HG02623 (cell line): ENCODE measurements at regions not wholly inside any gene's neighbourhood (a gene's known extent, or its start where the extent isn't known, plus 50 kb on each side); places are given as distances from the start of the nearest gene placed in this dataset.

Experiments used
- ATAC-seq: cut with Tn5 transposase; IDR thresholded peaks from one replicate; pipeline ENCODE4 v1.9.1; 2021; ENCODE audit warnings: moderate library complexity; ENCODE audit not compliant: unreplicated experiment

DNA sequence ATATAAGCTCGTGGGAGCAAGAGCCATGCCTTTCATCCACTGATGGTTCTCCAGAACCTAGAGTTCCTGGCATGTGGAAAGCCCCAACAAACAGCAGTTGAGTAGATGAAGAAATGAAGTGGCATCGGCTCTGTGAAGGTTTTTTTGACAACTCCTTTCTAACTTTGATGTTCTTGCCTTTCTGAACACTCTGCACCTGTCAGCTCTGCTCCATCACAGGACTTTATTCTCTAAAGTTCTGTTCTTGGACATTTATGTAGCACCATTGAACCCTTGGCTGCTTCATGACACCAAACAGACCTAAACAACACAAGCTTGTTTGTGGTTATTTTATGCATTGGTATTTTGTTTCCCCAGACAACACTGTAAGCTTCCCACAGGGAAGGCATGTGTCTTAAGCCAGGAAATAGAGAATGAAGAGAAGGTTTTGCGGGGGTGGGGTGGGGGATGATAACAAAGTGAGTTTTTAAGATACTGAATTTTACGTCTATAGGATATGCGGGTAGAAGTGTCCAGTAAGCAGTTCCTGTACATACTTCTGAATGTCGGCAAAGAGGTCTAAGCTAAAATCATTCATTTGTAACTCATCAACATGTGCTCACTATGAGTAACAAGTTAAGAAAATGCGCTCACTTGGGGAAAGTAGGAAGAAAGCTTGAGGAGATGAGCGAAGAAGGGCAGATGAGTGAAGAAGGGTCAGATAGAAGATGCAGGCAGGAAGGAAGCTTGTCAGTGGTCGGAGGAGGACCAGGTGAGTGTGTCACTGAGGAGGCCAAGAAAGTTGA, 146.0 kb upstream of the PLEKHG7 start:
- ATAC-seq: no peak

DNA sequence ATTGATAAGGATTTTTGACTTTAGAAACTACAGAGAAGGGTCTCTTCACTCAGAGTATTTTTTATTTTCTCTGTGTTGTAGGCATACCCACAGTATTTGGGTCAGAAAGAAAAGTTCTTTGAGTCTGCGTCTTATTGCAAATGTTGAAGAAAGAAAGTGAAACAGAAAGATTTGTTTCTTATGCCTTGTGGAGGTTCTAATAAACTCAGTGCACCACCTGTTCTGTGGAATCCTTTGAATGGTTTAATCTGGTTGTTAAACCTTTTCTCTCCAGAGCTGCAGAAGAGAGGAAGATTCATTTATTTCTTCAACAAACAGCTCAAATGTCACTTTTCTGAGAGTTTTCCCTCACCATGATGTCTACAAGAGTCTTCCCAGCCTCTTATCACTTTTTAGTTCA, 146.6 kb upstream of the PLEKHG7 start:
- peak; percentile 31 for ATAC-seq

DNA sequence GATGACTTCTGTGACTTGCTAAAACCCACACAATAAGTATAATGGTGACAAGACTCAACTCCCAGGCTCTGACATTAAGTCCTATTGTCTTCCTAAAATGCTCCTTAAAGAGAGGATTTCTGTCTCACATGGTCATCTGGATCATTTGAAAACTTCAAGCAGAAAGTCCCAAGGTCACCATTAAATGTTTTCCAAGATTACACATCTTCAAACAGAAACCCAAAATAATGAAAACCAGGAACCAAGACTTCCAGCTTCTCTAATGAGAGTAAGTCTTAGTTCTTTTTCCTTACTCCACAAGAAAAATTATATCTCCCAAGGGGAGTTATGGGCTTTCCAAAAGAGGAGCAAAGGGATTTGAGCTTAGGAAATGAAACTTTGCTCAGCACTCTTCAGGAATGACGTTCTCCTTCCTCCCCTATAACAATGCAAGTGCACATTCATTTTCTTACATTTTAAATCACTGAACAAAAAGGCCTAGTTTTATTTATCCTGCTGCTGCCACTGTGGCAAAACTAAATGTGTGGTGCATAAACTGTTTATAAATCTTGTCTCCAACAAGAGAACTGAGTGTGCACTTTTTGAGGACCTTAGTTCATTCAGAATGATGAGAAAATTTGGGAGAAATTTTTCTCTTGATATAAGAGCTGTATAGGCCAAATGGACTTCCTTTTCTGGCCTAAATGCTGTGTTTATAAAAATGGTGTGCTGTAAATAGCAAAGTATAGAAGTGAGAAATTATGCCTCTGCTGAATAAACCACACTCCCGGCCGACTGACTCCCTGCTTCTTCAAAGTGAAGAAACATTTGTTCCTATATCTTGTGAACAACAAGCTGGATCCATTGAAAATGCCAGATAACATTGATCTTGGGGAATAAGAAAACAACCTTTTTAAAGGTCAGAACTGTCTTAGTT, 148.4 kb upstream of the PLEKHG7 start:
- ATAC-seq: no peak

DNA sequence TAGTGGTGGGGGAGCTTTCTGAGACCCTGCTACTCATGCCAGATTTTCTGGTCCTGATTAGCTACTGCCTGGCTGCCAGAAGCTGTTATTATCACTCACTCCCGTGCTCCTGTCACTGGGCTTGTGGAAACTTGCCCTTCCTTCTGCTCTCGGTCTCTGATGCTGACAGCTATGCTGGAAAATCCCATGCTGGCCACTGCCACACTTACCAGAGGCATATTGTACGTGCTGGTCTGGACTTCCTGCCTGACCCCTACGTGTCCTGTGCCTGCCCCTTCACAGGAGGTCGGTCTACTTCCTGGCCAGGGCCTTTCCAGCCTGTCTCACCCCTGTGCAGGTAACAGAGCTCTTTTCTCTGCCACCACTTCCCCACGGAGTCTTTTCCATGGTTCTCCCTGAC, 149.4 kb upstream of the PLEKHG7 start:
- no peak for ATAC-seq

DNA sequence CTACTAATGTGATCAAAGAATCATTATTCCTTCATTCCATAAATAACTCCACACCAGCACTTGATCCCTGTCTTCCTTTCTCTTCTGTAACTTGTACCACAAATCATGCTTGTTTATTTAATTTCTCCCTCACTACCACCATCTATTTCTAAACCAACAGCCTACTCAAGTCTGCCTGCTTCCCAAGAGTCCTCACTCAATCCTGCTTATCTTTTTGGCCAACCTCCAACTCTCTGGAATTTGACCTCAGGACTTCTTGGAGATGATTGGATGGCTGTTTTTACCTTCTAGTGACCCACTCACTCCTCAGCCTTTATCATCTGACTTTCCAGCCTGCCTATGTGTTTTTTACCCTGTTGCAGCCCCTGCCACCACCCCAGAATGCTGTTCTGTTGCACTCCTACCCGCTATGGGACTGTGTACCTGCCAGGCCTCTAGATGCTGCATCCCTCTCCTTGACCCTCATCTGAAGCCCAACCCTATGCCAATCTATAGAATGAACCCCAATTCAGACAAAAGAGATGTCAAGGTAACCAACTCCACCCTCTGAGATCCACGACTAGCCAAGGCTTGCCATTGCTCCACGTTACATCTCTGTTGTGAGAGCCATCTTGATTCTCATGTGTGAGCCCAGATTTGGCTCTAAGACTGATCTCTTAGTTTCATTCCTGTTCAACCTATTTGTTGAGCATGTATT, 150.2 kb upstream of the PLEKHG7 start:
- no peak for ATAC-seq

DNA sequence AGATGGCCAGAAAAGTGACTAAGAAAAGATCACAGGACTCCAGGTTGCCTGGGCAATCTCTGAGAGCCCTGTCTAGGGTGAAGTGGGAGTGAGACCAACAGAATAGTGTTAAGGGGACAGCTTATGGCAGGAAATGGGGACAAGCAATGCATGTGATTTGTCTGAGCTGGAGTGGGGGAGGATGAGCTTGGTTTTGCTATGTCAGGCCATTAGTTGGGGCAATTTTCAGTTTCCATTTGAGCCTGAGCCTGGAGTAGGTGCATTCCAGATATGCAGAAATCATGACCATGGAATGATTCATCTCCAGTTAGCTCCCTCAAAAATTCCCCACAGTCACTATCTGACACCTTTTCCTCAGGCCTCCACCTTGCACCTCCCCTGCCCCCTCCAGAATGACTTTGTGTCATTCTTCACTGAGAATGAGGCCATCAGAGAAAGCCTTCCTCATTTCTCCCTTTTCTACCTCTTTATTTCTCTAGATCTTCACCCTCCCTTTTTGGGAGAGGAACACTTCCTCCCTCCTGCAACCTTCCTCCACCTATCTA, 150.9 kb upstream of the PLEKHG7 start:
- peak; percentile 54 for ATAC-seq

DNA sequence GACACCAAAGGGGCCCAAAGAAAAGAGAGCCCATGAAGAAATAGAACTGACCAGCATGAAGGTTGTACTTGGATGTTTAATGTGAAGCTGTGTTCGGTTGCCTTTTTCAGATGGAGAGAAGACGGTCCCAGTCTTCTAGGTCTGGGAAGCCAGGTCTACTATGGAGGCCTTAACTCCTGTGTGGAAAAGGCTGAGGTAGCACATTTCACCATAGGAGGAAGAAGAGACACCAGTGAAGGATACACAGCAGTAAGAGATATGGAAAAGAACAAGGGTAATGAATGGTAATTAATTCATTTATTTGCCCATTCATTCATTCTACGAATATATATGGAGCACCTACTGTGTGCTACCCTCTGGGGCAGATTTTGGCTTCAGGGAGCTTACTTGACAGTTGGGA, 151.6 kb upstream of the PLEKHG7 start:
- ATAC-seq: no peak

DNA sequence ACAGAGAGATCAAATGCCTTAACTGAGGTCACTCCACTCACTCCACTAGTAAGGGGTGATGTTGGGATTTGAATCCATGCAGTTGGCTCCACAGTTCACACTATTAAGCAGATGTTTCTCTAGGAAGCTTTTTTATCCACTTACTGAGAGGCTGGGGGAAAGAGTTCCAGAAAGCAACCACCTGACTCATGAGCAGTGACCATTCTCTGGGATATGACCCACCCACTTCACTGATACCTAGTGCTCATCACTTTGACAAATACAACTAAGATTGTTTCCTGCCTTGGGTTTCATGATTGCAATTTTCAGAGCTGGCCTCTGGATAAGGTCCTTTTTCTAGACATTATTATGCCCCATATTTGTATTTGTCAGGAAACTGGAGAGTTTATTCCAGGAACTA, 152.1 kb upstream of the PLEKHG7 start:
- no peak for ATAC-seq

DNA sequence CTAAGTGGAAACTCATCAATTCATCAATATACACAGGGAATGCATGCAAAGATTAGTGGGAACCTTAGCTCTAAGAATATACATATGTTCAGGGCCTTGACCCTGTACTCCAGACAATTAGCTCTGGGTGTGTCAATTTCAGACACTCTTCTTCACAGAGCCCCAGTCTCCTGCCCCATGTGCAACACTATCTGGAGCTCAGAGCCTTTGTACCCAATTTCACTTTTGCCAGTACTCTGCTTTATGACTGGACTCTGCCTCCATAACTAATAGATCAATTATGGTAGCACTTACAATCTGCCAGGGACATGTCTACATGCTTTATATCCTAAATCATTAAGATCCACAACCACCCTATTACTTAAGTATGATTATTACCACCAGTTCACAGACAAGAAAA, 152.5 kb upstream of the PLEKHG7 start:
- no peak for ATAC-seq

DNA sequence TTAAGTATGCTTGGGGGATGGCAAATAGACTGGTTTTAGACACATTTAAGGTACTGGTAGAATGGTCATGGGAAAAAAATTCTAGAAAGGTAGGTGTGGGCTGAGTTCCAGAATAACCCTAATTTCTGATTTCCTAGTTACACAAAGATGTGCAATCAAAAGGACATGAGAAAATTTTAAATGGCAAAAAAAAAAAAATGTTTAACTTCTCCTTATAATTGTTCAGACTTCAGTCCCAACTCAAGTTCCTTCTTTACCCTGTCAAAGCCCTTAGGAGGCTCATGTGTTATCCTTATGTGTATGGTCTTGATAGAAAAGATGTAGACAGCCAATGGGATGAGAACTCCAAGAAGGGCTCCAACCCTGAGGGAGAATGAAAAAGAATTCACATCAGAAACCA, 153.3 kb upstream of the PLEKHG7 start:
- no peak for ATAC-seq

DNA sequence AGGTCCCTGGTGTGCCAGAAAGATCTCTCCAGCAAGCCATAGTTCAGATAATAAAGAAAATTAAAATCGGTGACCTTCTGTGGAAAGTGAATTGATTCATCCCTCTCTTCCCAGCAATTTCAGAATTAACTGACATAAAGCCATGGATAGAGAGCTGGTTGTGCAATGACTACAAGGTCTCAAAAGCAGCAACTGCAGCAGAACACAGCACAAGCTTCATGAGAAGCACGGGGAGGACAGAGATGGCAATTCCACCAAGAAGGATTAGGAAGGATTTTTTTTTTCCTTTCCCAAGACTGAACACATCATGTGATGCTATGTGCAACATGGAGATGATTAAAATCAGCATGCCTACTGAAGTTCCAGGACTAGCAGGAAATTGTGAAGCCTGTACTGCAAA, 154.9 kb upstream of the PLEKHG7 start:
- no peak for ATAC-seq

DNA sequence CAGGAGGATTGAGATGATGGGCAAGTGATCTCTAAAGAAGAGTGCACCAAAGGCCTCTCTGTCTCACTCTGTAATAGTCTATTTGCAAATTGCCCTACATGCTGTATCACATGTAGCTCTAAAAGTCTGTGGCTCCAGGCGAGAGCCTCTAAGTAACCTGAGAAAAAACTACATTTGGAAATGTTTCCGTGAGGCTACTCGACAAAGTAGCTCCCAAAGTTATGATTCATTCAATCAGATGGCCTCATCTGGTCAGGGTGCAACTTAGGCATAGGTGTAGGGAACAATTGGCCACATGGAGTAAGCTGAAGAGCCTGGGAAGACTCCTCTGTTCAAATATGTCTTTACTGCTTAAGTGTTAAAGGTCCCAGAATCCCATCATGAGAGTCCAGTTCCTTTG, 155.4 kb upstream of the PLEKHG7 start:
- no peak for ATAC-seq

DNA sequence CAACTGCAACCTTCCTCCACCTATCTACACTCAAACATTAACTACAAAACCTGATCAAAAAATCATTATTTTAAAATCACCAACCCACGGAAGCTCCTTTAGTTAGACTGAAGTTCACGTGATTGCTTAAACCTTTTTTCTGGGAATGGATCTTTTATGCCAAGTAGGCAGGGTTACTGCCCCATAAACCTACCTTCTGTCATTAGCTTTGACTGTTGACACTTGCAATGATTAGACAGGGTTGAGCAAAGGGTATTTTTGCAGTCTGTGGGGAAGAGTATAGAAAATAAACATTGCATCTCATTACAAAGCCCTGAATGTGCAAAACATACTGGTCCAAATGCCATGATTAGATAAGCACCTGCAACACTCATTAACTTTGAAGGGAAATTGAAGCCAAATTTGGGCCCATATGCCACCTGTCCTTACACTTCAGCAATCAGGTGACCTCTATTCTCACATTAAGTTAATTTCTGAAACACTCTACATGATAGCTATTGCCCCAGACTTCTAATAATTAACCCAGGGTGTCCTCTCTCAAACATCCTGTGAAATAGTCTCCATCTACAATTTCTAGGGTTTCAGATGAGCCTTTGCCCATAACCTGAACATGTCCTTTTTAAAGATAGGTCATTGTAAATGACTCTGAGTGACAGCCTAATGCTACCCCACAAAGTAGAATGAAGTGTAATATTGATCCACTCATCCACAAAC, 156.0 kb upstream of the PLEKHG7 start:
- ATAC-seq: peak; percentile 59

DNA sequence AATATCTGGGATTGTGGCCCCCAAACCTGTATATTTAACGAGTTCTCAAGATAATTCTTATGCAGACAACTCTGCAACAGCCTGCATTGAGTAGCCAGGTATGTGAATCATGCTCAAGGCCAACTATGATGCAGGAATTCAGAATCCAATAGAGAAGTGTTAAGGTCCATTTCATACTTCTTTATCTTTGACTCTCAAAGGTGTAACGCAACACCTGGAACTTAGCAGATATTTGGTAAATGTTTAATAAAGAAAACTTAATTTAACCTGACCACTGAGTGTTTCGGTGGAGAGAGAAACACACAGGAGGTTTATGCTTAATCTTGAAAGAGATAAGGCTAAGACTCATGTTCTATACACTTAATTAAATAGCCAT, 156.5 kb upstream of the PLEKHG7 start:
- no peak for ATAC-seq

DNA sequence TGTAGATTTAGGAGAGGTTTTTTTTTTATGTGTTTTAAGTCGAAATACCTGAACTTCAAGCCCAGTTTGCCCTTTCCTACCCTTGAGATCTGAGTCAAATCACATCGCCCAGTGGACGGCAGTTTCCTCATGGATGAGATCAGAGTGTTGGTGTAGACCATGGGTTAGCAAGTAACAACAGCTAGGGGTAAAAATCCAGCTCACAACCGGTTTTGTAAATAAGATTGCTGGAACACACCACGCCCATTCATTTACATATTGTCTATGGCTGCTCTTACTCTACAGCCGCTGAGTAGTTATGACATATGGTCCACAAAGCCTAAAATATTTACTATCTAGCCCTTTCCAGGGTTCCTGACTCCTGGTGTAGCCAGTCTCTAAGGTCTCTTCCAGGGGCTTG, 158.5 kb upstream of the PLEKHG7 start:
- no peak for ATAC-seq

DNA sequence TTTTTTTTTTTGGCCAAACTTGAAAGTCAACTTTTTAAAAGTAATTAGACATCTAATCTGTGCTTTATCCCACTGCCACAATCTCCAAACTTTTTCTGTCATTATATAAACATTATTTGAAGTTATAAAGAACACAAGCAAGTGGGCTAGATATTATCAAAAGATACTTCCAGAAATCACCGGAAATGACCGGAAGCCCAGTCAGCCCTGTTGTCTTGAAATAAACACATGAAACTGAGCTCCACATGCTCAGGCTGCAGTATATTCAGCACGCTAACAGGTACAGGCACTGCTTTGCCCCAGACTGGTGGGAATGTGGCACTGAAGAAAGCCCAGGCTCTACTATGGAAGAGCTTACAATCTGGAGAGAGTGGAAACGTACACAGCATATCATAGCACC, 158.9 kb upstream of the PLEKHG7 start:
- ATAC-seq: no peak

DNA sequence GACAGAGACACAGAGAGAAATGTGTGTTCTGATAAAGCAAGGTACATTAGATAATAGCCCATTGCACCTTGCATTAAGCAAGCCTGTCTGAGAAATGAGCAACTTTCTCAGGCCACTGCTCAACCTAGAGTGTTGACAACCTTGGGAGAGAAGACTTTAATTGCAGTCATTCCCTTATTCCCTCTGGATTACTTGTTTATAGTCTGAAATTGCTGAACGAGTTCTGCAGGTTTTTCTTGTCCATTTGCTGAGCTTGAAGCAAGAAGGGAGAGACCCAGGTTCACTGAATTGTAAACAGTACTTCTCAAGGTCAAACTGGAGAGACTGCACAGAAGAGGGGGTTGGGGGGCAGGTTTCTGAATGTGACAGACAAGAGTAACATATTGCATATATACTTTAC, 159.4 kb upstream of the PLEKHG7 start:
- no peak for ATAC-seq

DNA sequence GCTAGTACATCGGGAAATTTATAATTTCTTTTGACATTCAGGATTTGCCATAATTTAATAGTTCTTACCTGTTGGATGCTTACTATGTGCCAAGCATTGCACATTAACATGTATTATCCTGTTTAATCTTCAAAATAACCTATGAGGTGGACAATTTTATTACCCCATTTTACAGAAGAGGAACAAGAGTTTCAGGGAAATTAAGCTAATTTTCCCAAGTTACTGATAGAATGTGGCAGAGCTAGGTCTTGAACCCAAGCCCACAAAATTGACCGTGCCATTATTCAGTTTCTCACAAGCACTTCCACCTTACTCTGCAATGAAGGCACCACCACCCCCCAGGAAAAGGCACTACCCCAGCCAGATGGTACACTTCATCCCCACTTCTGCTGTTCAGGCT, 161.1 kb upstream of the PLEKHG7 start:
- no peak for ATAC-seq

DNA sequence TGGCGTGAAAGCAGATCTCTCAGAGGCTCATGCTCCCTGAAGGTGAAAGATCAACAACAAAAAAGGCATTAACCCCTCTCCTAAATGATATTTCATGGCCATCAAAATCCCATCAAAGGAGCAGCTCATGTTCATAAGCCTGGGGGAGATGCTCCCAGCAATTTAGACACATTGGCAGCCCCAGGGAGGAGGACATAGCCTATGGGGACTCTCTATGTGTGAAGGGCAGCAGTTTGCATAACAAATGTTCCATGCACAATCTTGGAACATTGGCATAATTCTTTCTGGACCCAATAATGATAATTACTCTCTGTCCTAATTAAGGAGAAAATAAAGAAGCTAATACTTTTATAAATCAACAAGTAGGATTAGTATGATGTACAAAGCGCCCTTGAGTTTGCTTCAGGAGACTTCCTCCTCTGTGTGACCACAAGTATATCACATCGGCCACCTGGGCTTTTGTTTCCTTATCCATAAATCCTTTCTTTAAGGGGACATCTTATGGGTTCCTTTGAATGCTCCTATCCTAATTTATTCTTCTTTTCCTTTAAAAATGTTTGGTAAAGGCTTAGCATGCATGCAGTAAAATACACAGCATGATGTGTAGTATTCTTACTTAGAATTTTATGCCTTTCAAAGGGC, 161.9 kb upstream of the PLEKHG7 start:
- no peak for ATAC-seq
